ENCODE measurements at regions not wholly inside any gene's neighbourhood (a gene's known extent, or its start where the extent isn't known, plus 50 kb on each side); places are given as distances from the start of the nearest gene placed in this dataset.

DNA sequence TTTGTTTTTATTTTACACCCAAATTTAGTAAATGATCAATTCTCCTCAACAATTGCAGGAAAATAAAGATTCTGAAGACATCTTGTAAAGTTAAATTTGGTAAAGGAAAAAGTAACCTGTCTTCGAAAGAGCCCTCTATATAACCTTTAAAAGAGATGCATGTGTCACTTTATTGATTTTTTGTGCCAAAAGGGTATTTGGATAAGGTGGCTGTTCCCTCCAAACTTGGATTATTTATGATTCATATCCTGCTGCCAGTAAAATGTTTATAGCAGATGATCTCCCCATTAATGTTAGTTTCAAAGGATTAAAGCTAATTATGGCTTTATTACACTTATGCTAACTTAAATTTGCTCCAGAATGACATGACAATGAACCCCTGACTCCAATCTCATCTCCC, 98.8 kb downstream of the DUSP6 start:
- no peak for DNase-seq

DNA sequence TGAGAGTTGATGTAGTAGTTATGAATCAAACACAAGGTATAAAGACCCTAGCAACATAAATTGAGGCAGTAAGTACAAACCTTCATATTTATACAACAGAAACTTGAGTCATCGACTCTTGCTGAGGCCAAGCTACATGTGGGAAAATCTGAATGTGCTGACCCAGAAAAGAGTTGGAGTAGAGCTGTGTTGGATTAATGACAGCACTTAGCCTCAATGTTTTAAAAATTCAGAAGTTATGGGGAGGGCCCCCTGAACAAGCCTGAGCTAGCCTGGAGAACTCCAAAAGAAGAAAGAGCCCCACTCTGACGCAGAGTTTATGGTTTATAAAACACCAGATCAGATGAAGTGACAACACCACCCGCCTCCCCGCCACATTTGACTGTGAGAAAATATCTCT, 100.0 kb downstream of the DUSP6 start:
- no peak for DNase-seq

DNA sequence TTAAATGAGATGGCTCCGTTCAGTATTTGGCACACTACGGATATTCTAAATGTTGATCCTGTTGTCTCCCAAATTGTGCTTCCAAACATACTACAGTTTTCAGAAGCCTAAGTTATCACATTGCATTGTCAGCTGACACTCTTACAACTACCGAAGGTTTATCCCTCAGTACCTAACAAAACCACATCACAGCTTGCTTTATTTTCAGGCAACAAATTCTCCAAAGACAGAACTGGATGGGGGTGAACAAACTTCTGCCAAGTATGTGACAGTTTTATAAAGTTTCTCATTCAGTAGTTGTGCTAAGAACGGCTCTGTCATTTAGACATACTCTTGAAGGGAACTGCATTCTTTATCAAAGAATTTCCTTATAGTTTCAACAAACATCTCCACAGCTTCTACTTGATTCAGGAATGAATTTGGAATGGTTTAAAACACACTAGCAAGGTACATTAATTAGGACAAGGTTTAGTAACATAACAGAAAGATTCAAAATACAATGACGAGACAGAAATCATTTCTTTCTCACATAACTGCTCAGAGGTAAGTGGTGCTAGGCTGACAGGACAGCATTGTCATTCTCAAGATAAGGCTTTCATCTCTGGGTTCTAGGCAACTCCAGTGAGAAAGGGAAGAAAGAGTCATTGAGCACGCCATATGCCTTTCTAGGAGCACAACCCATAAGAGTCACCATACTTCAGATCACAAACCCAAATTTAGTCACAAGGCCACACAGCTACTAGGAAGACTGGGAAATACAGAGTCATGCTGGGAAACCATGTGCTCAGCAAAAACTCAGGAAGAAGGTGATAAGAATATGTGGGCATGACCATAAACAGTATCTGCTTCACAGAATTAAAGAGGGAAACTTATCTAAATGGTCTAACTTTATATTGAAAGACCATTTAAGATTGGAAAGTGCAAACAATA, 100.7 kb downstream of the DUSP6 start:
- no peak for DNase-seq

DNA sequence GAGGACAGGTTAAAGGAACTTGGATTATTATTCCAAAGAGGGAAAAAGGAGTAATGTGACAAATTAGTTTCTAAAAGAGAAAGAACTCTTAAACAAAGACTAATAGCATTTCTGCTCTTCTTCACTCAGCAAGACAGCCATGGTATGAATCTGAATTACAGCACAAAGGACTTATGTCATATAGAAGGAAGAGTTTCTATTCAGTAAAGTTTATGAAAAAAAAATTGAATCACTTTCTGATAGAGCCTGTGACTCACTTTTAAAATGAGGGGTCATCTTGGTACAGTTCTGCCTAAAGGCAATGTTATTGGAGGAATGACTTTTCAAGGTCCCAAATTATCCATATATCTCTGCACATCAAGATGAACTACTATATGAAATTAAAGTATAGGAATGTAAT, 101.7 kb downstream of the DUSP6 start:
- DNase-seq, result no peak

DNA sequence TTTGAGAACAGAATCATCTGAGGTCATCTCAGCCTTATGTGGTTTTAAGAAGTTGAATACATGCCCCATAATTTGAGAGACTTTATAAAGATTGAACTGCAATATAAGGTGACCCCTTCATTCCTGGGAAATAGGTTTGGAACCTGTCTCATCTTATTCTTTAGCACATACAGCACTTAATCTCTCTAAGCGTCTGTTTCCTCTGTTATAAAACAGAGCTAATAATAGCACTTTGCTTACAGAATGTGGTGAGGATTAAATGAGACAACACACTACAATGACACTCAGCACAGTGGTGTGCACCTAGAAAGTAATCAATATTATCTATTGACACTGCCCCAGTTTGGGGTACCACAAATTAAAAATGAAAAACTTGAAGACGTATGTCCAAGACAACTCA, 102.1 kb downstream of the DUSP6 start:
- no peak for DNase-seq

DNA sequence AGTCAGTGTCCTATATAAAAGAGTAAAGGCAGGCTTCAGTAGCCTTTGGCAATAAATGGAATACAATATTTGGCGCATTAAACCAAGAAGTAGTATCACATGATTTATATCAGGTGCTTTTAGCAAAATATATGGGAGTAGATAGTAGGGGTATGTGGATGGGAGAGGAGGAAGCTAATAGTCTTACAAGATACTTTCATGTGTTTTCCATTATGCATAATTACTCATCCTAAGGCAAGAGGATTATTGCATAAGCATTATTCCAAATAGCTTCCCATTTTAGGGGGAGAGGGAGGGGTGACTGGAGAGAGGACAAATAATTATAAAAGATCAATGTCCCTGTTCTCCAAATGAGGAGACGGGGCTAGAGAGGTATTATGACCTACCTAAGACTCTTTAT, 104.3 kb downstream of the DUSP6 start:
- DNase-seq, result no peak

DNA sequence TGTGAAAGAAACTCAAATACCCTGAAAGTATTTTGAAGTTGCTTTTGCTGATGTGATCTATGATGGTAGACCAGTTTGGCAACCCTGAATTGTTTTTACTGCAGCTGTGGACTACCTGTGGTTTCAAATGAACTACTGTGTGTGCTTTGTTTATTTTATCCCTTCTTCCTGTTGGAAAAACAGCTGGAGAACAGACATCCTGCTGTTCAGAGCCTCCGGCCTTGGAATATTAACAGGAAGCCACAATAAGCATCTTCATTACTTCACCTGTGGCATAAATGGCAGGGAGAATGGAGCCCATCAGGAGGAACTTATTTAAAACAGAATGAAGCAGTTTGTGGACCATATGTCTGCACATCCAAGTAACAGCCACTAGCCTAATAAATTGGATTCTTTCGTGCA, 104.8 kb downstream of the DUSP6 start:
- DNase-seq, result no peak

DNA sequence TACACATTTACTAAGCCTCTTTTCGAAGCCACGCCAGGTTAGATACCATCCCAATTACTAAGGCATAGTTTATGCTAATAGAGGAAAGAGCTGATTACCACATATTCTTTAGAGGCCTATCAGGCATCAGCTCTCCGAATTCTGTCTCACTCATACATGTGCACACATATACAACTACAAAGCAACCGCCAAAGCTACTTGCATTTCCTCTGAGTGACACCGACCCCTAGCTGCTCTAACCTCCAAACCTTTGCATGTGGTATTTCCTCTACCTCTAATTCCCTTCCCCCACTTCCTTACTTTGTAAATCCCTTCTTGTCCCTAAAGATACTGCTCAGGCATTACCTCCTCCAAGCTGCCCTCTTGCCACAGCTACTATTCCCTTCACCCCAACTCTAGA, 107.2 kb downstream of the DUSP6 start:
- no peak for DNase-seq

DNA sequence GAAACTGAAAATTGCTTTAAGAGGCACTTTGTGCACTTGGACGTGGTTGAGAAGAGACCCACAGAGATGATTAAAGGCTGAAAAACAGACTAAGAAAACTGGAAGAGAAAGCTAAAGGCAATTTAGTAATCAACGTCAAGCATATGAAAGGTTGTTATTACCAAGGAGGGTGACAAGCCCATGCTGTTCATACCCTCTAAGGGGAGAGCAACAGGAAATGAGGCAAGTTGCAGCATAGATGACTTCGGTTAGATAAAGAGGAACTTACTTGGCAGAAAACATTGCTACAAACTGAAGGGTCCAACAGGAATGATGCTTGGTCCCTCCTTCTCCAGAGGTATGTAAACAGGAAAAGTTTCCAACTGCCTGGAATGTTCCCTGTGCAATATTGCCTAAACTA, 107.8 kb downstream of the DUSP6 start:
- no peak for DNase-seq

DNA sequence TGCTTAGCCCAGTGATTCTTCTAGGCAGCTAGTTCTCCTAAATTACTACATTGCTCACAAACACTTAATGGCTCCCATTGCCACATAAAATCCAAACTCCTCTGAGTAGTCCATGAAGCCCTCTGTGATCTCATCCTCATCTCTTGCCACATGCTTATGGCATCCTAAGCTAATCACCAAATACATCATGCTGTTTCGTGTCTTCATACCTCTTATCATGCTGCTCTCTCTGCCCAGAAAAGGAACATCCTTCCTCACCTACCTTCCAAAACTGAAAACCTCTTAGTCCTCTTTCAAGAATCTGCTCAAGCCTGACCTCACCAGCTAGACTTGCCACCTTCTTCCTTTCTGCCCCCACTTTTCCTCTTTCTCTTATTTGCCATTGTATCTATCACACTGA, 108.5 kb downstream of the DUSP6 start:
- DNase-seq, result no peak

DNA sequence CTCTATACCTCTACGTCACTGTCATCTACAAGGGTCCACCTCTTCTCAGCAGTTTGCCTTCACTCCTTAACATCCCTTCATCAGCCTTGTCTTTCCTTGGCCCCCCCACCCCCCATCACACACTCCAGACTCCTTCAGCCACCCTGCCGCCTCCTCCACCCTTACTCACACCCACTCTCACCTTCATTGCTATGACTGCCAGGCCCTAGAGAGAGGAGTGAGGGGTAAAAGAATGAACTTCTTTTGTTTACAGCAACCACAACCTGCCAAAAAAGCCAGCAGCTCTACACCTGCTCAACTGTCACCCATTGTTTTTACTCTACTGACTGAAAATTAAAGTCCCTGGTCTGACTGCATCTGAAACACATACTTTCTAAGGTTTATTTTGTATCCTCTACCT, 112.8 kb downstream of the DUSP6 start:
- DNase-seq, result no peak

DNA sequence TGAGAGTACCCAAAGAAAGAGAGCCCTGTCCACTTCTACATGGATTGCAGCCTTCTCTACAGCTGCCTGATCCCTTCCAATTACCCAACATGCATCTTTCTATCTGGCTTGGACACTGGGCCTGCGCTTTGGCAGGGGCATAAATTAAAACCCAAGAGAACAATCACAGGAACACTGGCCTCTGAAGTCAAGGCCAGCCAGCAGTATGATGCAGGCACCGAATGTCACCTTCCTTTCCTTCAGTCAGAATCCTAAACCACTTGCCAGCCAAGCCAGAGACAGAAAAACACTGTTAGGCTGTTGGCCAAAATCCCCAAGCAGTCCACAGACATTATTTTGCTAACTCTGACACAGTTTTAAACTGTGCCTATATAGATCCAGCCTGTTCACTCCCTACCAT, 113.7 kb downstream of the DUSP6 start:
- DNase-seq, result no peak

DNA sequence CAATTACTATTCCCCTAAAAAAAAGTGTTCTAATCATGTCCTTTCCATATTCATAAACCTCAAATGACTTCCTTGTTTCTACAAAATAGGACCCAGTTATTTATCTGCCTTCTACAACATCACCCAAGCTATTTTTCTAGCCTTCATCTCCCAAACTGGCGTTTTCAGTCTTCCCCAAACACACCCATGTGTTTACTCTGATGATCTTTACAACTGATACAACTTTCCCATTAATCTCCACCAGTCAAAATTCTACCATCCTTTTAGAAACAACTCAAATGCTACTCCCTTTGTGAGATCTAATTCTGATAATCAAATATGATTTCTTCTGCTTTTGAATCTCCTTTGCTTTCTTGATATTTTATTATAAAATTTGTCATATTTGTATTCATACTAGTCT, 114.5 kb downstream of the DUSP6 start:
- DNase-seq, result no peak

DNA sequence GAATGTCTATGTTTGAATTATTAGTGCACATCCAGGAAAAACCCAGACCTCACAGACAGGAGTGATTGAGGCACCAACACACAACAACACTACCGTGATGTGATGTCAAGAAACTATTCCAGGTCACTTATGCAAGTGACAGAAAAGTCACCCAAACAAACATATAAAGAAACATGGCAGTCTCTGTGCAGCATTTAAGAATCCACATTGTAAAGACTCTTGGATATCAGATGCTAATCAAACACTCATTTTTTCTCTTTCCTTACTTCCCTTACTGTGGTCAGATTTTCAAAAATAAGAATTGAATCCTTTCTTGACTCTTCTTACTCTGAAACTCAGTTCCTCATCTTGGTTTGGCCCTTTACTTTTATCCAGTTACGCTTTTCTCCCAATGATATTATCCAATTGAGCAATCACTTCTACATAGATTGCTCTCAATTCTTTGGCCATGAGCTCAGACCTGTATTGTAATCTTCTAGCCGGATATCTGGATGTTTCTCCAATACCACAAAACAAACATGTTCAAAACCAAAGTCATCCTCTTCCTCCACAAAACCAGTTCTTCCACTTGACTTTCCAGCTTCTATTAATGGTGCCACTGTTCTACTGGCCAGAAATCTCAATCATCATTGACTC, 115.4 kb downstream of the DUSP6 start:
- no peak for DNase-seq

DNA sequence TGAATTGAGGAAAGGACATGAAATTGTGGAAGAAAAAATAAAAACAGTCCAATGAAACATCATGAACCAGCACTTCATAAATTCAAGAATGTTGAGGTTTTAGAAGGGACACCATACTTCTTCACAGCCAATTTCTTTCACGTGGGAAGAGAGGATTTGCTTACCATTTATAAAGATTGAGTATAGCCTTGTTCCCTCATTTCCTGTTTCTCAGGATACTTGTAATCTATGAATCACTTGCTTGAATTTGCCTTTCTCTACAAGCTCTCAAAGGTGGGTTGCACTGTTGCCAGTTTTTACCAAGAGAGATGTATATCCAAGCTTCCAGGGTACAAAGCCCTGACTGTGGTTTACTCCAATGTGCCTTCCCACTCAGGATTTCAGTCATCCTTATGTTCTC, 116.1 kb downstream of the DUSP6 start:
- no peak for DNase-seq

DNA sequence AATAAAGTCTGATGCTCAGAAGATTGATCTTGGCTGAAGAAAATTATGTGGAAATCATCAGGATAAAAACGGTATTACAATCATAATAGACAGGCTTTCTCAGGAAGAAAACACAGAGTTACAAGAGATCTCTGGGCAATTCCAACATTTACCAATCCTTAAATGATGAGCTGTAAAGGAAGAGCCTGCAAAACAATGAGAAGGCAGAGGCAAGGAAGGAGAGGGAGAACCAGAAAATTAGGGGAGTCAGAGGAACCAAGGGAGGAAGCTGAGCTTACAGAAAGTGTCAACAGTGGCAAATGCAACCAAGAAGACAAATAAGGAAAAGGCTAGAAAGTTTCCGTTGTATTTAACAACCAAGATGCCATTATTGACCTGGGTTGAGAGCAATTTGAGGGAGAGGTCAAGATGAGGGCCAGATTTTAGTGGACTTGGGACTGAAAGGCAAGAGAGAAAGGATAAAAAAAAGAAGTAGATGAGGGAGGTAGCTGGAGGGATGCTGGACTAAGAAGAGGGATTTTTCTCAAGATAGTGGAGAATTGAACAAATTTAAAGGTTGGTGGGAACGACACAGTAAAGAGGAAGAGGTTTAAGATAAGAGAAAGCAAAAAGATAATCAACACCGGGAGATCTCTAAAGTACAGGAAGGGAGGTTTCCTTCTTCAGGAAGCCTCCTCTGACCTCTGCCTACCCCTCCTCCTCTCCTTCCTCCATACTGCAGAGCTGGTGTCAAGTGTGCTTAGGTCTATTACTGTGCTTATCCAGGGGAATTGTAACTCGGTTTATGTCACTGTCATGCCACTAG, 116.9 kb downstream of the DUSP6 start:
- no peak for DNase-seq

DNA sequence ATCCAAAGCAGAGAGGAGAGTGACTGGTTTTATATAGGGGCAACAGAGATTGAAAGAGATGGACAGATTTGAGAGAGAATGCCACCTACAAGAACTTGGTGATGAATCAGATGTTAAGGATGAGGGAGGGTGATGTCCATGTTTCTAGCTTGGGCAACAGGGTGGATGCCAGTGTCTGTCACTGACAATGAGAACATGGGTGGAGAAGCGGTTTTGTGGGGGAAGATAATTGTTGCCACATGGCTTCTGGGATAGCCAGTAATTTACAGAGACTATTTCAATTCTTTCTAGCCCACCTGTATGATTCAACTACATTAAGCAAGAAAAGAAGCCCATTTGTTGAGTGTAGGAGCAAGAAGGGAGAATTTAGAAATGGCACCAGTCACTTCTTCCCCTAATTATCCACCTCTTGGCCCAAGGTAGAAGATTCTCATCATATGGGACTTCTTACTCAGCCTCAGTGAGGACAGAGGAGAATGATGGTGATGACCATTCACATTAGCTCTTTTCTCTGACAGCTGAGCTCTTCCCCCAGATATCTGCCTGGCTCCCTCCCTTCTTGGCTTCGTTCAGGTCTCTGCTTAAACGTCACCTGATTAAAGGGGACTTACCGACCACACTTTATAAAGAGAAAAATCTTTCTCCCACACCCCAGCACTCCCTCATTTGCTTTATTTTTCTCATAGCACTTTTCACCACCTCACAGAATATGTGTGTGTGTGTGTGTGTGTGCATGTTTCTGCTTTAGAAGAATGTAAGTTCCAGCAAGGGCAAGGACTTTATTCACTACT, 117.8 kb downstream of the DUSP6 start:
- DNase-seq, result no peak

DNA sequence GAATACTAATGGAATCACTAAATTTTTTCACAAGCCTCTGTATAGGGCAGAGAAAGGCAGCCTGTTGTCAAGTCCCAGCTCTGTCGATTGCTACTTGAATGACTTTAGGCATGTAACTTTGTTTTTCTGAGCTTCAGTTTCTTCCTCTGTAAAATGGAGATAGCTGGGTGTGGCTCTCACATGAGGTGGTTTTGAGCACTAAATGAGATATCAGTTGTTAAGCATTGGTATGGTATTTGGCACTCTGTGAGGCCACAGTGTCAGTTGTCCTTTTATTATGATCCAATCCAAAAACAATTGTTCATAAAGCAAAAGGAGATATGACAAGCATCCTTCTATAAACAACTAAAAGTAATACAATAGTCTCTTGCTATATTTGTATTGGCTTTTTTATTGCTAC, 120.6 kb downstream of the DUSP6 start:
- DNase-seq, result no peak

DNA sequence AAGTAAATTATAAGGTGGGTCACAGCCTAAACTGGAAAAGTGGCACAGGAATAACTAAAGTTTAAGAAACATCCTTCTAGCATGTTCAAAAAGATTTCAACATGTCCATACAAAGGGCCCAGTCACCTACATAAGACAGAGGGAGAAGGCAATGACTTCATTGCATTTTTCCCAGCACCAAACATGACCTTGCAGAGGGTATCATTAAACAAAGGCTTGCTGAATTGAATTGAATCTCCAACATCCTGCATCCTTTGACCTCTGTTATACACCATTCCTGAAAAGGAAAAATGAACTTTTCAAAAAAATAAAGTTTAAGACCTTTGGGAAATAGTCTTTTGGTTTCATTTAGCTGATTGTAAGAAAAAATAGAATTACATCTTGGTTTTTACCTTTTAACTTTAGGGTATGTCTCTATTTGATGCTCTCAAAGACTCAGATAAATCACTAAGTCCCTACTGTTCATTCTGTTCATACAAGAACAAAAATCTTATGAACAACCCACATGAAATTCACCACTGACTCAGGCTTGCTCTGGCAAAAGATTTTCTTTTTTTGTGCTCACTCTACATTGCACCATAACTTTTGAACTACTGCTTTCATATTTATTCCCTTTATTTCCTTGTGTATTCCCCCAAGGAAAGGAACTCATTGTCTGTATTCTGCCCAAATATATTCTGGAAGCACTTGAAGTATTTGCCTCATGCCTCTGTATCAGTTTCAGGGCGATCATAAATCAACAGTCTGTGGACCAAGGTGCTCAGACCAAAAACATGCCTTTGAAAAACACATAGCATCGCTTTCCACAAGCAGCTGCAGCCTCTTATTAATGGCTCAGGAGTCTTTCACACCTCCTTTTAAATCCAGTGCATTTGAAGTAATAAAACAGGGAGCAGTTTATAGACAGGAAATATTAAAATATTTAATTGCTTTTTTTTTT, 121.7 kb downstream of the DUSP6 start:
- no peak for DNase-seq

DNA sequence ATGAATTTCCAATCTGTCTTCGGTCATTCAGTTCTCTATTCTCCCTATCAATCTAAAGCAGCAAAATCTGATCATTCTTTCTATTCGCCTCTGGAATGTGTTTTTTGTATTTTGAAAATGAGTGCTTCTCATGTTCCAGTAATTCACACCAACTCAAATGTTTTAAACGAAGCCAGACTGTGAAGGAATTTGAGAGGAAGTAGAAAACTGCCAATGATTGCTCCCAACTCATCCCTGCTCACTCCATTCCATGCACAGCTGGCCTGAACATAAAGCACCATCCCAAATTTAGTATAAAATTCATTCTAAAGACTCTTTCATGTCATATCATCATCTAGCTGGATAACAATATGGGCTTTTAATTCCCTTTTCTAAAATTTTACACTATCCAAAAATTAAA, 123.8 kb downstream of the DUSP6 start:
- DNase-seq, result no peak

DNA sequence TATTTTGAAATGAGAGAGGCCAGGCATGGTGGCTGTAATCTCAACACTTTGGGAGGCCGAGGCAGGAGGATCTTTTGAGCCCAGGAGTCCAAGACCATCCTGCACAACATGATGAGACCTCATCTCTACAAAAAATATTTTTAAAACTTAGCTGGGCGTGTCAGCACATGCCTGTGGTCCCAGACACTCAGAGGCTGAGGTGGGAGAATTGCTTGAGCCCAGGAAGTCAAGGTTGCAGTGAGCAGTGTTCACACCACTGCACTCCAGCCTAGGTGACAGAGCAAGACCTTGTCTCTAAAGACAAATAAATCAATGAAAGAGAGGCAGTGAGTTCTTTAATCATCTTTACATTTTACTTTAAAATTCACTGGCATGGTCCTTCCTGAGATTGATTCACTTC, 124.5 kb downstream of the DUSP6 start:
- DNase-seq, result no peak

Data from GOT3 (cell line).